ENCODE measurements at regions not wholly inside any gene's neighbourhood (a gene's known extent, or its start where the extent isn't known, plus 50 kb on each side); places are given as distances from the start of the nearest gene placed in this dataset.

GRCh38 chr2:183729380-183729779, 605.1 kb downstream of the NUP35 start:
- TF ChIP-seq CTCF (conservative IDR thresholded peaks at IDR 0.05; ENCODE audit: low read depth, low read length): no peak
- no peak for TF ChIP-seq EZH2phosphoT487 (IDR thresholded peaks at IDR 0.05; ENCODE audit: borderline replicate concordance, low read length)
